ENCODE measurements at regions not wholly inside any gene's neighbourhood (a gene's known extent, or its start where the extent isn't known, plus 50 kb on each side); places are given as distances from the start of the nearest gene placed in this dataset.

- Mint-ChIP-seq H3K27ac (ENCODE audit: unreplicated experiment) (no peak overlapping the region), H3K36me3 (ENCODE audit: low read depth) (no peaks in the 10 kb centered on the region), H3K4me1 (ENCODE audit: low read depth) (no peaks in the 10 kb centered on the region), H3K4me3 (ENCODE audit: unreplicated experiment) (no peak overlapping the region), H3K27me3 (ENCODE audit: low read depth) (no peaks in the 10 kb centered on the region), H3K9me3 (ENCODE audit: low read depth) (no peaks in the 10 kb centered on the region)
- TF ChIP-seq, protein P1, sequence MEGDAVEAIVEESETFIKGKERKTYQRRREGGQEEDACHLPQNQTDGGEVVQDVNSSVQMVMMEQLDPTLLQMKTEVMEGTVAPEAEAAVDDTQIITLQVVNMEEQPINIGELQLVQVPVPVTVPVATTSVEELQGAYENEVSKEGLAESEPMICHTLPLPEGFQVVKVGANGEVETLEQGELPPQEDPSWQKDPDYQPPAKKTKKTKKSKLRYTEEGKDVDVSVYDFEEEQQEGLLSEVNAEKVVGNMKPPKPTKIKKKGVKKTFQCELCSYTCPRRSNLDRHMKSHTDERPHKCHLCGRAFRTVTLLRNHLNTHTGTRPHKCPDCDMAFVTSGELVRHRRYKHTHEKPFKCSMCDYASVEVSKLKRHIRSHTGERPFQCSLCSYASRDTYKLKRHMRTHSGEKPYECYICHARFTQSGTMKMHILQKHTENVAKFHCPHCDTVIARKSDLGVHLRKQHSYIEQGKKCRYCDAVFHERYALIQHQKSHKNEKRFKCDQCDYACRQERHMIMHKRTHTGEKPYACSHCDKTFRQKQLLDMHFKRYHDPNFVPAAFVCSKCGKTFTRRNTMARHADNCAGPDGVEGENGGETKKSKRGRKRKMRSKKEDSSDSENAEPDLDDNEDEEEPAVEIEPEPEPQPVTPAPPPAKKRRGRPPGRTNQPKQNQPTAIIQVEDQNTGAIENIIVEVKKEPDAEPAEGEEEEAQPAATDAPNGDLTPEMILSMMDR (IDR thresholded peaks at IDR 0.05): no peak
- DNase-seq (ENCODE audit: low spot score): no peak
Measured at GRCh38 chr2:145399131-145399530, 879.2 kb upstream of the ZEB2 start.

DNA sequence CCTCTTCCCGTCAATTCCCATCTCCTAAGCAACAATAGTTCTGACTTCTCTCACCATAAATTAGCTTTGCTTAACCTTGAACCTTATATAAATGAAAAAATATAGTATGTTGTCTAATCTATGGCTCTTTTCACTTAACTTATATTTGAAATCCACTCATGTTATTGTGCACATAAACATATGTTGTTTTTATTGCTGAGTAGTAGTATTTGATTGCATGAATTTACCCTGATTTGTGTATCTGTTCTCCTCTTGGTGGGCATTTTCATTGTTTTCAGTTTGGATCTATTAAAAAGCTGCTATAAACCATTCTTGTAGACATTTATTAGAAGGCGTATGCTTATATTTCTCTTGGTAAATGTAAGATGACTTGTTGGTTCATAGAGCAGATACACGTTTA is 874.3 kb upstream of the ZEB2 start:
- DNase-seq (ENCODE audit: low spot score): no peak
- no peak overlapping the region for H3K27ac Mint-ChIP-seq (ENCODE audit: unreplicated experiment)
- no peaks in the 10 kb centered on the region for H3K27me3 Mint-ChIP-seq (ENCODE audit: low read depth)
- H3K36me3 Mint-ChIP-seq (ENCODE audit: low read depth): peaks cover 1% of the 10 kb centered on the region
- H3K4me1 Mint-ChIP-seq (ENCODE audit: low read depth): no peaks in the 10 kb centered on the region
- no peak overlapping the region for H3K4me3 Mint-ChIP-seq (ENCODE audit: unreplicated experiment)
- peaks cover 5% of the 10 kb centered on the region for H3K9me3 Mint-ChIP-seq (ENCODE audit: low read depth)
- TF ChIP-seq, protein P1 (IDR thresholded peaks at IDR 0.05): no peak

DNA sequence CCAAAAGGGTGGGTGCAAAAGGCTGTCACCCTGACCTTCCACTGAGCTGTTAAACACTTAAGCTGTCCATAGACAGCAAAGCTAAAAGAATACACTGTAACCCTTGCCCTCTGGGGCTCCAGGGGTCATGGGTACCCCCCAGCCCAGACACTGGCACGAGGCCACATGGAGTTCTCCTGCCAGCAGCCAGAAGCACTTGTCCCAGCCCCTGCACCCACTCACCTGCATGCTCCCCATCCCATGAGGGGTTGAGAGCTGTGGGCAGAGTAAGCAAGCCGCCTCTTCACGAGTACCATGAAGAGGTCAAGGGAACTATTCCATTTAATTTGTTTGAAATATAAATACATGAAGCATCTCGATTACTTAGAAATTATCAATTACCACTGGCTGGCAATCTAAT is 867.1 kb upstream of the ZEB2 start:
- H3K4me3 Mint-ChIP-seq (ENCODE audit: unreplicated experiment): no peak overlapping the region
- no peak for DNase-seq (ENCODE audit: low spot score)
- no peaks in the 10 kb centered on the region for H3K27me3 Mint-ChIP-seq (ENCODE audit: low read depth)
- no peak overlapping the region for H3K27ac Mint-ChIP-seq (ENCODE audit: unreplicated experiment)
- peaks cover 1% of the 10 kb centered on the region for H3K36me3 Mint-ChIP-seq (ENCODE audit: low read depth)
- H3K9me3 Mint-ChIP-seq (ENCODE audit: low read depth): peaks cover 5% of the 10 kb centered on the region
- TF ChIP-seq, protein P1 (IDR thresholded peaks at IDR 0.05): no peak
- H3K4me1 Mint-ChIP-seq (ENCODE audit: low read depth): peaks cover 5% of the 10 kb centered on the region

DNA sequence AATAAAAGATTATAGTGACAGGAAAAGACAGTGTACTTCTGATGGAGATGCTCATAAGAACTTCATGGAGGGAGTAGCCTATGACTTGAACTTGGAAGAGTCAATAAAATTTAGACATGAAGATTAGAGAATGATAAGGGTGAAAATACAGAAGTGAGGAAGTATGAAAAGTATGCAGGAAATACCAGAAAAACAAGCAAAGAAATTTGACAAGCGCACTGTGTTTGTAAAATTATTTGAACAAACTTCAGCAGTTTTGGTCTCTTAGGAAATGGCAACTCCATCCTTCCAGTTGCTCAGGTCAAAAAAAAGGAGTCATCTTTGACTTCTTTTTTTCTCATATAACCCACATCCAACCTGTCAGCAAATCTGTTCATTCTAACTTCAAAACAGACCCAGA is 864.0 kb upstream of the ZEB2 start:
- no peaks in the 10 kb centered on the region for H3K36me3 Mint-ChIP-seq (ENCODE audit: low read depth)
- TF ChIP-seq, protein P1 (IDR thresholded peaks at IDR 0.05): no peak
- peaks cover 18% of the 10 kb centered on the region for H3K4me1 Mint-ChIP-seq (ENCODE audit: low read depth)
- no peak overlapping the region for H3K27ac Mint-ChIP-seq (ENCODE audit: unreplicated experiment)
- no peaks in the 10 kb centered on the region for H3K27me3 Mint-ChIP-seq (ENCODE audit: low read depth)
- DNase-seq (ENCODE audit: low spot score): no peak
- H3K9me3 Mint-ChIP-seq (ENCODE audit: low read depth): no peaks in the 10 kb centered on the region
- no peak overlapping the region for H3K4me3 Mint-ChIP-seq (ENCODE audit: unreplicated experiment)

- H3K4me1 Mint-ChIP-seq (ENCODE audit: low read depth): peaks cover 18% of the 10 kb centered on the region
- TF ChIP-seq, protein P1 (IDR thresholded peaks at IDR 0.05): no peak
- H3K27me3 Mint-ChIP-seq (ENCODE audit: low read depth): no peaks in the 10 kb centered on the region
- DNase-seq (ENCODE audit: low spot score): no peak
- H3K36me3 Mint-ChIP-seq (ENCODE audit: low read depth): no peaks in the 10 kb centered on the region
- no peak overlapping the region for H3K4me3 Mint-ChIP-seq (ENCODE audit: unreplicated experiment)
- no peaks in the 10 kb centered on the region for H3K9me3 Mint-ChIP-seq (ENCODE audit: low read depth)
- no peak overlapping the region for H3K27ac Mint-ChIP-seq (ENCODE audit: unreplicated experiment)
Measured at GRCh38 chr2:145380436-145381017, 860.6 kb upstream of the ZEB2 start.
